NCI-H2227 (cell line): ENCODE measurements at regions not wholly inside any gene's neighbourhood (a gene's known extent, or its start where the extent isn't known, plus 50 kb on each side); places are given as distances from the start of the nearest gene placed in this dataset.

Experiments used
- DNase-seq: peaks from one replicate; lab custom pipeline; 2025; ENCODE audit not compliant: unreplicated experiment; lab: John Stamatoyannopoulos, UW

DNA sequence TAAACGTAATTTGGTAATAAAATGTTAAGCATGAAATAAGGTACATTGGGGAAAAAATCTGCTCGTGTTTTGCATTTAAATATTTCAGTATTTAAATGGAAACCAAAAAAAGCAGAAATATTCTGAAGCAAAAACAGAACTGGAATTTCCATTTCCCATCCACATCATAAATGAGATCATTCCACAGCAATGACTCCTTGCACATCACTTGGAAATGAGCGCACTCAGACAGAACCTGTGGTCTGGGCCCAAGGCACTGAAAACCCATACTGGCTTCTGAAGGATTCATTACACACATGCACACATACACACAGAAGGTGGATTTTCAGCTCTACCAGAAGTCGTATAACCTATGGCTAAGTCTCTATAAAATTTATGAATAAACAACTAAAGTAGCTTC lies 174.8 kb downstream of the IBTK start:
- no peak for DNase-seq

DNA sequence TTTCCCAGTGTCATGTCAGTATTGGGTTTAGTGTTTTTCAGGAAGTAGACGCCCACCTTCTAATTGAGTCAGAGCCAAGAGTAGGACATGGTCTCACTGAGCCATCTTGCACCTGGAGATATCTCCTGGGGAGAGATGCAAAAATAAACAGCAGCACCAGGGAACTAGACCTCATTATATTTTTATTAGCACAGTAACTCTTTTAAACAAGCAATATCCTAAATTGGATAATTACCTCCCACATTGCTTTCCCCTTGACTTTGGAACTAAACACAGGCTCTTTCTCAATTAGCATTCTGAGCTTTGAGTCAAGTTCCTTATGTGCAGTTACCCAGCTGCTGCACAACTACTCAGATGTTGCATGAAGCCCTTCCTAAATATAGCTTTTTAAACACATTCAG lies 175.4 kb downstream of the IBTK start:
- DNase-seq = no peak

DNA sequence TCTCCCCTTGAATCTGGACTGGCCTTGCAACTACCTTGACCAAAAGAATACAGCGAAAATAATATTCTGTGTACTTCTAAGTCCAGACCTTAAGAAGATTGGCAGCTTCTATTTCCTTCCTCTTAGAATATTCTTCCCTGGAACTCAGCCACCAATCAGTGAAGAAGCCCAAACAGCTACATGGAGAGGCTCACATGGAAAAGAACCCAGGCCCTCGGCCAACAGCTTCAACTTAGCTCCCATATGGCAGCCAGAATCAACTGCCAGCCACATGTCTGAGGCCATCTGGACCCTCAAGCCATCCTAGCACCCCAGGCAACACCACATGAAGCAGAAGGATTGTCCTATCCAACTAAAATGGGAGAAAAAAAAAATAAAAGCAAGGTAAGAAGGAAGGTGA lies 178.8 kb downstream of the IBTK start:
- no peak for DNase-seq

DNA sequence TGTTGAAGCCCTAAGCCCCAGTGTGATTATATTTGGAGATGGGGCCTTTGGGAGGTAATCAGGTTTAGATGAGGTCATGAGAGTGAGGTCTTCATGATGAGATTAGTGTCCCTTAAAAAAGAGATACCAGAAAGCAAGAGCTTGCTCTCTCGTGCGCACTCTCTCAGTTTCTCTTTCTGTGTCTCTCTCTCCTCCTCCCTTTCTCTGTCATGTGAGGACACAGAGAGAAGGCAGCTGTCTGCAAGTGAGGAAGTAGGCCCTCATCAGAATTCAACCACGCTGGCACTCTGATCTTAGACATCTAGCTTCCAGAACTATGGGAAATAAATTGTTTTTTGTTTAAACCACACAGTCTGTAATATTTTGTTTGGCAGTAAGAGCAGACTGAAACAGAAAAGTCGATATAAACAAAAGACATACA lies 180.5 kb downstream of the IBTK start:
- no peak for DNase-seq

DNA sequence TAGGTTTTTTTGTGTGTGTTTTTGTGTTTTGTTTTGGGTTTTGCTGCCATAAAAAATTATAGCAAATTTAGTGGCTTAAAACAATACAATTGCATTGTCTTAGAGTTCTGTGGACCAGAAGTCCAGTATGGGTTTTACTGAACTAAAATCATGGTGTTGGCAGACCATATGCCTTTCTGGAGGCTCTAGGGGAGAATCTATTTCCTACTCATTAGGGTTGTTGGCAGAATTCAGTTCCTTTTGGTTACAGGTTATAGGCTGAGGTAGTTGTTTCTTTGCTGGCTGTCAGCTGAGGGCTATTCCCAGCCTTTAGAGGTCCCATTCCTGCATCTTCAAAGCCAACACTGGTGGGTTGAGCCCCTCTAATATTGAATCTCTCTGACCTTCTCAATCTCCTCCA lies 181.3 kb downstream of the IBTK start:
- DNase-seq = no peak

DNA sequence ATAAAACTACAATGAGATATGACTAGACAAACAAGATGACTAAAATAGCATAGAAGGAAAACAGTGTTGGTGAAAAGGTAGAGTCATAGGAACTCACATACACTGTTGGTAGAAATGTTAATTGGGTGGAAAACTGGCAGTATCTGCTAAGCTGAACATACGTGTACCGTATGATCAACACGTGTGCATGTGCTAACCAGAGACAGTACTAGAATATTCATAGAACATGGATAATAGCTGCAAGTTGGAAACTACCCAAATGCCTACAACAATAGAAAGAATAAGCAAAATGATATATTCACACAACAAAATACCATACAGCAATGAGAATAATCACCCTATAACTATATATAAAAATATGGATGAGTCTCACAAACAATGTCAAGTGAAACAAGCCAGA lies 184.0 kb downstream of the IBTK start:
- no peak for DNase-seq

DNA sequence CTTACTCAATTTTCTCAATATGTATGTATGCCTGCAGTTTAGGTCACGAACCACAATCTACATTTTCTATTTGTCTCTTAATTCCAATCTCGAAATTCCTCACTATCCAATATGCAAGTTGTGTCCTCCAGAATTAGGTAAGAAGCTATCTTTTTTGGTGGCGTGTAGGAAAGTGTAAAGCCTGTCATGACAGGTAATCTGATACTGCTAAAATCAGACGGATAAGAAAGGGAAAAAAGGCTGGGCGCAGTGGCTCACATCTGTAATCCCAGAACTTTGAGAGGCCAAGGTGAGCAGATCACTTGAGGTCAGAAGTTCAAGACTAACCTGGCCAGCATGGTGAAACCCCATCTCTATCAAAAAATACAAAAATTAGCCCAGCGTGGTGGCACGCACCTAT lies 185.3 kb downstream of the IBTK start:
- DNase-seq = no peak

DNA sequence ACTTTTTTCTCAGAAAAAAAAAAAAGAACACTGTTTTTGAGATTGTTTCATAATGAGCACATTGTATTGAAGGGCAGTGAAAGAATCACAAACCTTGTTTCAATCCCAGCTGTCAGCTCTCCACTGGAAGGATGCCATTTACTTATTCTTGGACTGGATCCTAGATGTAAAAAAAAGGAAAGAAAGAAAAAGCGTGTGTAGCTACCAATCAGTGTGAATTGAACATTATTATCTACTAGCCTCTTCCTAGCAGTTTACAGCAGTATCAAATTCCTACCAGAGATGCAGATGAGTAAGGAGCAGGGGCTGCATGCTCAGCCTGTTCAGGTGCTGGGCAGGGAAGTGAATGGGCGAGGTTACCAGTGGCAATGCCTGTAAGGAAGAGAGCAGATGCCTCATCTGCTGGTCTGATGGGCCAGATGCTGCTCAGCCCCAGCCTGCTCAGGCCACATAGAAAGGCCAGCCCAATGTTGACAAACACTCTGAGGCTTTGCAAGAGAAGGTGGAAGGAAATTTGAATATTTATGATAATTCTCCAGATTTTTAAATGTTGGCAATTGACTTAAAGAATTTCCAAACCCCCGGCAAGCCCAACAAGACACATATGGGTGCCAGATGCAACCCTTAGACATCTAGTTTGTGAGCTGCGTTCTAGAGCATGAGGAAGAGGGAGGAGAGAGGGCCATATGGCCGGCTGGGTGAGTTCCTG lies 189.5 kb downstream of the IBTK start:
- peak; percentile 39 for DNase-seq

DNA sequence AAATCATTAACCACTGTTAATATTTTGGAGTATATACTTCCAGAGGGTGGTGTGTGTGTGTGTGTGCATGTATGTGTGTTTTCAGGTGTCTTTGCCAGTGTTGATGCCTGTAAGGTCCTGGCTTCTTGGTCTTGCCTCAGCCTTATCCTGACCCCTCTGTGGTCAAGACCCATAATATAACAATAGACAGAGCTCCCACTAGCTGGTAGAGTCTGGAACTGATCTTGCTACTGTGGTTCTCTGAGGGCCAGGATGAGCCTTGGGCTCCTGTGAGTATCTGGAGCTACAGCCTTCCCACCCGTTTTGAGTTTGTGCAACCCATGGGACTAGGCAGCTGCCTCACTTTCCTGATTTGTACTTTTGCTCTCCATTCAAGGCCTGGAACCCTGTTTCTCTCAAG lies 191.0 kb downstream of the IBTK start:
- DNase-seq = no peak

DNA sequence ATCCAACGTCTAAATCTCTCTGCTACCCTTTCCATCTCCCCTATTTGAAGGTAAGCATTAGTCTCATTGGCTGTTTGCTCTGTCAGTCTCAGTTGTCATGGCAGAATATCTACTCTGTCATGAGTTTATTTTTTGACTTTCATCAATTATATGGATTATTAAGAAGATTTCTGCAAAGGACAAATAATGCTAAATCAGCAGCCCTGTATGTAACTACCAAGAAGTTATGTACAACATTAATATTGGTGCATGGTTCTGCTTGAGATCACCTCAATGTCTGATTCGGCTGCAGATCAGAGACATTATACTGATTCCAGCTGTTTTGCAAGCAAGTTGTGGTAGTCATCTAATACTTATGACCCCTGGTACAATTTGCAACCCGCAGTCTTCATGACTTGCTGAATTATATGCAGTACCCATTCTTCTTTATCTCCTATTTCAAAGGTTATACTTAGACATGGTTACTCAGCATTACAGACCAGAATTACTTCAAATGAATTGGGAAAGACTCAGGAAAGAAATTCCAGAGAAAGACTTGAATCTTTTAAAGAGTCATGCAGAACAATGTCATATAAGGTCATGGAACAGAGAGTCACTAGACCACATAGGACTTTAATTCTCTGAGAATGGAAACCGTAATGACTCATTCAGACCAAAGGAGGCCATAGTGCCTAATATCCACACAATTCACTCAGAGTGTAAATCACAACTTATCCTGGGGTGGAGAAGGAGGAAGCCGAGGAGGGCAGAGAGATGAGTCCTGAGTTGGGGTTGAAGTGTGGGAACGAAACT lies 201.4 kb downstream of the IBTK start:
- DNase-seq = no peak

DNA sequence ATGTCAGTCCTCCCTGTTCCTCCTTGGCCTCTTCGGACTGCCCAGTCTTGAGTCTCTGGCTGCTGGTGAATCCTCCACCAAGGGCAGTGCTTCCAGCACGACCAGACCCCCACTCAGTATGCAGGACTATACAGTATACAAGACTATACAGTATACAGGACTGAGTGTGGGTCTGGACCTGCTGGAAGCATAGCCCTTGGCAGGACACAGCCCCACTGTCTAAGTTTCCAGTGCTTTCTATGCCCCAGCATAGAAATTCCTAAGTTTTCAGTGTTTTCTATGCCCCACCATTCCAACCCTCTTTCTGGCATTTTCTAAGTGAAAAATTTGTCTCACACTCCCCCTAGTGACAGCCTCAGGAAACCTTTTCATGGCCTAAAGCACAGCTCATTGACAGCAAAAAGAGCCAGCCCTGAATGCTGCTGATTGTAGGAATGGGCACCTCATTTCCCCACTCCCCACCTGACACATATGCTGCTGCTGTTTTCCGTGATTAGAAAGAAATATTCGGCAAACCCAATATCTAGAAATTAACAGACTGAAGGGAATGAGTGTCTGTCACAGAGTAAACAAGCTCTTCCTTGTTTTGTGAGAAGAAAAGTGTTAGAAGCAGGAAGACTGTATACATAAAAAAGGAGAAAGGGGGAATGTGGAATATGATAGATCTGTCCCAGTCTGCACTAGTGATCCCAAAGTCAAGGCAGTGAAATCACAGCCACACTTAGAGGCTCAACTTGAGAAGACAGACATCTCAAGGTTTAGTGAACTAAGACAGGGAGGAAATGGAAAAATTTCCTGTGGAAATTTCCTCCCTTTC lies 206.9 kb downstream of the IBTK start:
- DNase-seq = peak; percentile 25

DNA sequence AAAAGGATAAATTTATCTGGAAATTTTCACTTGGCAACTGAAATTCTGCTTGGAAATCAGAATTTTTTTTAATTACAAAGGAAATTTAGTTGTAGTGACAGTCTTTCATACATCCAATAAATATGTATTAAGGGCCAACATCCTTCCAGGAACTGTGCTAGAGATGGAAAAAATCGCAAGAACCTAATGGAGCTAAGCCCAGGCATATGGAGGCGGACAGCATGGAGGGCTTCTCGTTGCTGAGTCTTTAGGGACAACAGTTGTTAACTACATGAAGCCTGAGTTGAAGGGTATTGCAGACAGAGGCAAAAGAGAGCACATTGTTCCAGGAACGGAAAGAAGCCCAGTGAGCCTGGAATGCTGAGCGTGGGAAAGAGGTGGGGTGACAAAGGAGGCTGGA lies 208.9 kb downstream of the IBTK start:
- no peak for DNase-seq

DNA sequence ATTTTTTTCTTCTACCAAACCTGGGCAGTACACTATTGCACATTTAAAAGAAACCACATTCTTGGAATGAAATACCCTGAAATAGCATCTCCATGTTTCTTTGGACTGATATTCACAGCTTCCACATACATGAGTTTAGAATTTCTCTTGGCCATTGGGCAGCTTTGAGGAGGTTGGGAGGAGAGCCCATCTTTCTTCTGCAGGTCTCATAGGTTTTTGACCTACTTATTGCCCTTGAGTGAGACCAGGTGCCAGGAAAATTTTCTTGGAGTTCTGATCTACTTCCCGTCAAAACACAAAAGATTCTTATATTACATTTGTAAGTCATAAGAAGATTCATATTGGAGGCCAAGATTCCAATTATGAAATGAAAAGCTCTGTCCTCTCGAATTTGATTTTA lies 212.0 kb downstream of the IBTK start:
- no peak for DNase-seq

DNA sequence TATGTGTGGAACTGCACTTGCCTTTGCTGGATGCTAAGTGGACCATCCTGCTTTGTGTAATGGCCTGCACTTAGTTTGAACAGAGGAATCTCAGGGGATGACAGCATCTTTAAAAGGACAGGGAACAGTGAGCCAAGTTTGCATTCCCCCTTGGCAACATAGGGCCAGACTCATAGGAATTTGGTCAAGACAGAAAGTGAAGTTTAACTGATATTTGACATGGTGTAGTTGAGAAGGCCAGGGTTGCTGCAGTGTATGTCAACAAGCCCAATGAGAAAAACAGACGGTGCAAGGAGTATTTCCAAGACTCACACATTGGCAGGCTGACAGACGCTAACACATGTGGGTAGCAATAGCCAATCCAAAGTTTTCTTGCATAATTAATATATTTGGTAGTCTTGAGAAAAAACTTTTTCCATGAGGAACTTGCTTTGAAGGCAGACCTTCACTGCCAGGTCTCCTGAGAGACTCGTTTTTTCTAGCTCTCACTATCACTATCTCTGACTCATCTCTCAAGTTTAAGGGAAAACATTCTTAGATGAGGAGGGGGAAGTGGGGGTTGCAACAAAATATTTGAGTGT lies 213.8 kb downstream of the IBTK start:
- no peak for DNase-seq

DNA sequence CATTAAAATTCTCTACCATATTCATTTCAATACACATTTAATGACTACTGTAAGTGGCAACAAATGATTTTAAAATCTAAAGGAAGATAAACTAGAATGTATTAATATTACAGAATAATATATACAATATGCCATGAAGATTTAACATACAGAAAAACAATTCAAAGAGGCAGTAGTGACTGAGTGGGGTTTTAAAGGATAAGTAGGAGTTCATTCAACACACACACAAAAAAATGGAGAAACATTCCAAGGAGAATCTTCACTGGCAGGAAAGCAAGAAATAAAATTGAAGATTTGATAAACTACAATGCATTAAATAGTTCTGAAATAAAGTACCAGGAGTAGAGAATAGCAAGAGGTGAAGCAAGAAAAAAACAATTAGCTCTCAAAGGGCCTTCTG lies 215.1 kb downstream of the IBTK start:
- DNase-seq = no peak

DNA sequence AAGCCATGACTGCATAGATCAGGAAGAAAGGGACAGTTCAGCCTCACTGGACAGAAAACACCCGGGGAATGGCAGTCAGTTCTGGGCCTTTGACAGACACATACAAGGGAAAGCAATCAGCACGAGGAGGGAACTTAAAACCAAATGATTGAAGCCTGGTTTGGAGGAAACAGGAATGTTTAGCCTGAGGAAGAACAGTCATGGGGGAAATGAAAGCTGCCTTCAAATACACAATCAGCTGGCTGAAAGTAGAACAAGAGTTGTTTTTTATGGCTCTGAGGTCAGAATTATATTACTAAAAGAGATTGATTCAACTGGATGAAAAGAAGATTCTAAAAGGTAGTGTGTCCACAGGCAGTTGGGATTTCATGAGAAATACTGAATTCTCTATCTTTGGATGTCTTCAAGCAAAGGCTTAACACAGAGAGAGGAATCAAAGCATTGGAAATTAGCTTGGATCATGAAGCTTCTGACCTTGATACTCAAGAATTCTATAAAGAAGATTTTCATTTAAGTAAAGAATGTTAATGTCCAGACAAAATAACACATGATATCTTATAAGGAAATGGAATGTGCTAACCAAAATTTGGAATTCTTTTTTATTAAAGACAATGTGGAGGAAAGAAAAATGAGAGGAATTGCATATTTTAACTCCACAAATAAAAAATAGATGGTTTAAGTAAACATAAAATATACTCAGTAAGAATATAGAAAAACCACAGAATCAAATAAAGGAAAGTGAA lies 216.6 kb downstream of the IBTK start:
- DNase-seq = no peak

DNA sequence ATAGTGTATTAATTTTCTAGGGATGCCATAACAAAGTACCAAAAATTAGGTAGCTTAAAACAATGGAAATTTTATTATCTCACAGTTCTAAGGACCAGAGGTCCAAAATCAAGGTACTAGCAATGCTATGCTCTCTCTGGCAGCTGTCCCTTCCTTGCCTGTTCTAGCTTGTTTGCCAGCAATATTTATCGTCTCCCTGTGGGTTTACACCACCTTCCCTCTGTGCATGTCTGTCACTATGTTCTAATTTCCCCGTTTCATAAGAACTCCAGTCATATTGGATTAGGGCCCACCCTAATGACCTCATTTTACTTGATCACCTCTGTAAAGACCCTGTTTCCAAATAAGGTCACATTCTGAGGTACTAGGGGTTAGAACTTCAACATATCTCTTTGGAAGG lies 217.2 kb downstream of the IBTK start:
- no peak for DNase-seq

DNA sequence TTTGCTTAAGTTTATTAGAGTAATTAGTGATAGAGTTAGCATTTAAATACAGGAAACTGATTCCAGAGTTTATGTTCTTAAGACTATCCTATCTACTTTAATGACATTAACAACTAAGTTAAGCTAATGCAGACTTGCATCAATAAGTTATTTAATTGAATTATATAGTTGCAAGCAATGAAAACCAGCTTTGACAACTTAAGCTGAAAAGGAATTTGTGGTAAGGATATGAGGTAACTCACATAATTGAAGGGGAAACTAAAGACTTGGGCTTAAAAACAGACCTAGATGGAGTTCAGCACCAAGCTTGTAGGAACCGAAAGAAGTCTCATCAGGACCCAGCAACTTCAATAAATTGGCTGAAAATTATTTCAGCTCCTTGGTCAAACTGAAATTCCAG lies 222.3 kb downstream of the IBTK start:
- no peak for DNase-seq

DNA sequence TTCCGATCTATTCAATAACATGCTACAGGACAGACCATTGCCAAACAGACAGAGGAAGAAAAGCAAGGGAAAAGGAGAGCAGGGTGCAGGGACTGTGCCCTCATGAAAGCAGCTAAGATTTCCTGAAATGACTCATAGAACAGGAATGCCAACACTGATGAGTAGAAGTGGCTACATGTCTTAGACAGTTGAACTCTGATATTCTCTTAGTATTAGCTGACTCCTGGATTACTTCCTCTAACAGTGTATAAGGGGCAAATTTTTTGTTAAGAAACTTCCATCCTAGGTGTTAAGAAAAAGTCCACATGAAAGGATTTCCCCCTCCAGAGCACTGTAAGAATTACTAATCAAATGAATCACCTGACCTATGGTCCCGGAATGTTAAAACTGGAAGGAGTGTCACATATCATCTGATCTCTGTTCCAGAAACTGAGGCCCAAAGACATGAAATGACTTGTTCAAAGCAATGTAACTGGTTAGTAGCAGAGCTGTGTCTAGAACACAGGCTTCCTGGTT lies 224.9 kb downstream of the IBTK start:
- DNase-seq = no peak

DNA sequence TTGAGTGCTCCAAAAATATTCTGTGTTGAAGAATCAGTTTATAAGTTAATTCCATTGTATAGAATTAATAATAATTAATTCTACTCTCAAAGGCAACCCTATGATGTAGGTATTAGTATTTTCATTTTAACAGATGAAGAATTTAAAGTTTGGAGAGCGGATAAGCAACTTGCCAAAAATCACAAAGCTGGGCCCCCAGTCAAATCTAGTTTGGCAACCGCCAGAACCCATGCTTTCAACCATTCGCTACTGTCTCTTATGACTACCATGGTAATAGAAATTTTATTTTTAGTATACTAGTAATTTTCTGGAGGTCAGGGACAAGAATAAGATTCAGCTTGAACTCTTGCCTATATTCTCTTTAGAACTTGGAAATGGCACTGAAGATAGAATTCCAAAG lies 229.8 kb downstream of the IBTK start:
- DNase-seq = no peak

DNA sequence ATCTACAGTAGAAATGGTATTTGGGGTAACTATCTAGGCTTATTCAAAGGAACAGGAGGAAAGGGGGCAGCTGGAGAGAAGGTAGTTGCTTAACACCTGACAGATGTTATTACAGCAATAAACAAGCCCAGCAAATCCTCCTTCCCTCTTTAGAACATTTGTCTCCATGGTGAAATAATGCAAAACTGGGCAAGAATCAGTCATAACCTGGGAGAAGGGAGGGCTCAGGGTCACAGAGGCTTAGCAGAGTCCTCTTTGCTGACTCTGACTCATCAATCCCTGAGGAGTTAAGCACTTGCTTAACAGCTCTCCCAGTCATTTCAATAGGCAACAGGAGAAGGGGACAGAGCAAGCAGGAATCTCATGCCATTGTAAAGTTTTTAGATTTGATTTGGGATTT lies 230.3 kb downstream of the IBTK start:
- DNase-seq = no peak
